PFSK-1 (cell line): ENCODE measurements at regions not wholly inside any gene's neighbourhood (a gene's known extent, or its start where the extent isn't known, plus 50 kb on each side); places are given as distances from the start of the nearest gene placed in this dataset.

Experiments
- FOXP2 ChIP-seq: optimal IDR thresholded peaks from 2 replicates; pipeline ENCODE3; 2011; ENCODE audit warnings: borderline replicate concordance, control low read depth, inconsistent platforms; ENCODE audit not compliant: insufficient read depth; ENCODE audit errors: extremely low read length, extremely low read depth
- POLR2AphosphoS5 ChIP-seq: IDR thresholded peaks from 2 replicates; pipeline ENCODE4 v1.6.1; 2012; ENCODE audit warnings: low read depth, mild to moderate bottlenecking, control low read depth, low read length, moderate library complexity
- REST ChIP-seq, 2 experiments: IDR thresholded peaks; 2 replicates each; pipeline versions ENCODE4 v1.6.1 to v1.8.0; 2011 to 2012; ENCODE audit warnings: low read depth in 2 of 2, low read length in 2 of 2, control low read depth in 1 of 2, inconsistent platforms in 1 of 2, mild to moderate bottlenecking in 1 of 2, moderate library complexity in 1 of 2; ENCODE audit not compliant: insufficient read depth in 1 of 2
- SIN3A ChIP-seq: IDR thresholded peaks from 2 replicates; pipeline ENCODE4 v1.6.1; 2012; ENCODE audit warnings: mild to moderate bottlenecking, low read length, moderate library complexity, borderline replicate concordance; ENCODE audit not compliant: insufficient read depth
- TAF1 ChIP-seq: IDR thresholded peaks from 2 replicates; pipeline ENCODE4 v1.6.1; 2012; ENCODE audit warnings: low read length, control low read depth, borderline replicate concordance; ENCODE audit not compliant: insufficient read depth

- TF ChIP-seq POLR2AphosphoS5, result no peak
These were observed 472.1 kb upstream of the TSHZ3 start for GRCh38 chr19:31821346-31821745.

GRCh38 chr19:31825134-31826094 lies 476.2 kb upstream of the TSHZ3 start:
- TF ChIP-seq POLR2AphosphoS5, result no peak
- TF ChIP-seq FOXP2, result no peak
- no peak for TF ChIP-seq REST (IDR thresholded peaks at IDR 0.05; ENCODE audit: insufficient read depth in 1 of 2, low read depth in 2 of 2, low read length in 2 of 2)
- TF ChIP-seq TAF1, result no peak
- no peak for TF ChIP-seq SIN3A

GRCh38 chr19:31826325-31826724 lies 477.1 kb upstream of the TSHZ3 start:
- no peak for TF ChIP-seq SIN3A
- no peak for TF ChIP-seq TAF1
- TF ChIP-seq FOXP2, result no peak
- TF ChIP-seq POLR2AphosphoS5, result no peak
- TF ChIP-seq REST (IDR thresholded peaks at IDR 0.05; ENCODE audit: insufficient read depth in 1 of 2, low read depth in 2 of 2, low read length in 2 of 2), result no peak

- no peak for TF ChIP-seq POLR2AphosphoS5
- TF ChIP-seq SIN3A, result no peak
- no peak for TF ChIP-seq FOXP2
- no peak for TF ChIP-seq TAF1
- TF ChIP-seq REST (IDR thresholded peaks at IDR 0.05; ENCODE audit: insufficient read depth in 1 of 2, low read depth in 2 of 2, low read length in 2 of 2), result no peak
These were observed 482.4 kb upstream of the TSHZ3 start for GRCh38 chr19:31831421-31832175.

GRCh38 chr19:31832176-31832548 lies 482.9 kb upstream of the TSHZ3 start:
- TF ChIP-seq POLR2AphosphoS5 (no peak), TAF1 (no peak), REST (IDR thresholded peaks at IDR 0.05; ENCODE audit: insufficient read depth in 1 of 2, low read depth in 2 of 2, low read length in 2 of 2) (no peak), FOXP2 (no peak), SIN3A (no peak)
